T follicular helper cell (primary cell): ENCODE measurements at regions not wholly inside any gene's neighbourhood (a gene's known extent, or its start where the extent isn't known, plus 50 kb on each side); places are given as distances from the start of the nearest gene placed in this dataset.
"Not testable (repeated sequence)": the region's sequence is repeated elsewhere in the genome, so short reads cannot be mapped to it uniquely, and the experiment has no call there.

Experiments used
- DNase-seq: peaks from one replicate; pipeline ENCODE4 v3.0.0-alpha.2; 2020; ENCODE audit warnings: low read depth

DNA sequence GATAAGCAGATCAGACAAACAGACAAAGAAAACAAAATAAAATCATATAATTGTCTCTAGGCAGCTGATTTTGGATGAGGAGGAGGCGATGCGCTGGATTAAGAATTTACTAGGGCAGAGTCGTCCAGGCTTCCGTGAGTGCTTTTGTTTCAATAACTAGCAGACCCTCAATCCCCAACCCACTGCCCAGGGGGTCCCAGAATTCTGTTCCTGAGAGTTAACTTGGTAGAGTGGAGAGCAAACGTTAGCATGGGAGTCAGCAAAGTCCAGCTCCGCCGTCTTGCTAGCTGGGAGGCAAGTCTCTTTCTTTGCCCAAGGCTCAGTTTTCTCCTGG lies 95.5 kb upstream of the TBX5 start:
- DNase-seq, result no peak

DNA sequence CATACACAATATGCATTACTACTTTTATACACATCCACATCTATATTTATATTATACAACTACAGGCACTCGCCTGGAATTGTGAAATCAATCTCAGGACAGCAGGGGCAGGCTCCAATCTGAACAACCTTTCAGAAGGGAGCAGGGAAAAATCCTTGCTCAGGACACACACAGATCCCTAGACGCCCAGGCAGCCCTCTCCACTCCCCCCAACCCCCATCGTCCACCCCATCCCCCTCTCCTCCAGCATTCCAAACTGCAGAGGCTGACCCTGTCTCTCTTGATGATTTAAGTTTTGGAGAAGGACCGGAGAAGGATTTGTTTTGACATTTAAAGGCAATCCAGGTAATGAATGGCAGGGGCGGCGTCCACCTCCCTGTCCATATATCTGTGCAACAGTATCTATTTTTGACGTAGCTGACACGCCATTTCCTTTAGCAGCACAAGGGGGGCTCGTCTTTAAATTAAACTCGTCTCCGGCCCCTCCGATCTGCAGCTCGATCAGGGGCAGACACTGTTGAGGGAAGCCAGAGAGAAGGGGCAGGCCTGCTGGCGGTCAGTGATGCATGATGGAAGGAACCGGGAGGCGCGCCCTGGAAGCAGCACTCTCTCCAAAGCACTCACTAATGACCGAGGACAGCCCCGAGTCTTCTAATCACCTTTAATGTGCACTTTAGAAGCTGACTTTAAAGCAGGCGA lies 95.0 kb upstream of the TBX5 start:
- no peak for DNase-seq

DNA sequence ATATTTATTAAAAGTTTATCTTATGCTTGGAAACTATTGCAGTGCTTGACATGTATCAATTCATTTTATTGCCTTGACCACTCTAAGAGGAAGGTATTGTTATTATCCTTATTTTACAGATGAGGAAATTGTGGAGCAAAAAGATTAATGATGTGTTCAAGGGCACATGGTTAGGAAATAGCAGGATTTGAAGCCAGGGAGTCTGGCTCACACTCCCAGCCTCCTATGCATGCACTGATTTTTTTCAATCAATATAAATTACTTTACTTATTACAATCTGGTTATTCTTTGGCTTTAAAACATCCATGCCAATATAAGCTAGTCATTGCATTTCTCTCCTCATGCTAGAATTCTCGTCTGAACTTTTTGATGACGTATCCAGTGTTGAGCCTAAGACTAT lies 94.2 kb upstream of the TBX5 start:
- no peak for DNase-seq

DNA sequence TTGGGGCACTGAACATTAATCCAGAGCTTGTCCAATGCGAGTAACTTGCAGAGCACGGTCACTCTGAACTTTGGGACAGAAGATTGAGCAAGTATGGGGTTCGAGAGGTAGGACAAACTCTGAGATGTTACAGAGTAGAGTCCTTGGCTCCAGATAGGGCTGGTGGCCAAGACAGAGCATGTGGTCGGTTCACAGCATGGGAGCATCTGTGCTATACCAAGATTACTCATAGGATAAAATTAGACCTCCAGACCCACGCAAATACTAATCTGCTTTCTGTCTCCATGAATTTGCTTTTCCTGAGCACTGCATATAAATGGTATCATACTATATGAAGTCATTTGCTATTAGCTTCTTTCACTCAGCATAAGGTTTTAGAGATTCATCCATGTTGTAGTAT lies 93.4 kb upstream of the TBX5 start:
- DNase-seq, result no peak

DNA sequence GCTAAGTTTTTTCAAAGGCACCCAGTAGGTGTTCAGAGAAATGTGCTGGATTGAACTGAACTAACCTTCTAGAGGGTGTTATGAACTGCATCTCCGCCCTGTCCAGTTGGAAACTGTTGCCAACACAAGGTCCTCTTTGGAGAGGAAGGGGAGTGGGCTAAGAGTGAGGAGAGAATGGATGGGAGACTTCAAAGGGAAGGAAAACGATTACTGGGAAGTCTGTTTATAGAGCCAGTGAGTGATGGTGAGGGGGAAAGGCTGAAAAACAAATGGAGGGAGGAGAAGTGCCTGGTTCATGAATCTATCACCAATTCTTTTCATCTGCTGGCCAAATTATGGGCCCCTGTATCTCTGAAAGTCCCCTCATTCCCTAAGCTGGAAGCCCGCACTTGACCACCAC lies 86.0 kb upstream of the TBX5 start:
- DNase-seq, result no peak

DNA sequence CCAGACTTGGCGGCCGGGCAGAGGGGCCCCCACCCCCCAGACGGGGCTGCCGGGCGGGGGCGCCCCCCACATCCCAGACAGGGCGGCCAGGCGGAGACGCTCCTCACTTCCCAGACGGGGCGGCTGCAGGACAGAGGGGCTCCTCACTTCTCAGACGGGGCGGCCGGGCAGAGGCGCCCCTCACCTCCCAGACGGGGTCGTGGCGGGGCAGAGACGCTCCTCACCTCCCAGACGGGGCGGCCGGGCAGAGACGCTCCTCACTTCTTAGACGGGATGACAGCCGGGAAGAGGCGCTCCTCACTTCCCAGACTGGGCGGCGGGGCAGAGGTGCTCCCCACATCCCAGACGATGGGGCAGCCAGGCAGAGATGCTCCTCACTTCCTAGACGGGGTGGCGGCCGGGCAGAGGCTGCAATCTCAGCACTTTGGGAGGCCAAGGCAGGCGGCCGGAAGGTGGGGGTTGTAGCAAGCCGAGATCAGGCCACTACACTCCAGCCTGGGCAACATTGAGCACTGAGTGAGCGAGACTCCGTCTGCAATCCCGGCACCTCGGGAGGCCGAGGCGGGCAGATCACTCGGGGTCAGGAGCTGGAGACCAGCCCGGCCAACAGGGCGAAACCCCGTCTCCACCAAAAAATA lies 79.0 kb upstream of the TBX5 start:
- not testable (repeated sequence) for DNase-seq

DNA sequence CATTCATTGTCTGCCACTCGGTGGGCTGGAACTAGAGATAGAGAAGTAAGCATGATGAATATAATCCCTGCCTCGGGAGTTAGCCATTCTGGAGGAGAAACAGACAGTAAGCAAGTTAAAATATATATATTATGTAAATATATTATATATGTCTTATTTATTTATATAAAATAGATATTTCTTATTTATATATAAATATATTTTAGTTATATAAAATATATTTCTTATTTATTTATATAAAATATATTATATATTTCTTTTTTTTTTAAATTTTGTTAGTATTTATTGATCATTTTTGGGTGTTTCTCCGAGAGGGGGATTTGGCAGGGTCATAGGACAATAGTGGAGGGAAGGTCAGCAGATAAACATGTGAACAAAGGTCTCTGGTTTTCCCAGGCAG lies 78.1 kb upstream of the TBX5 start:
- DNase-seq, result no peak

DNA sequence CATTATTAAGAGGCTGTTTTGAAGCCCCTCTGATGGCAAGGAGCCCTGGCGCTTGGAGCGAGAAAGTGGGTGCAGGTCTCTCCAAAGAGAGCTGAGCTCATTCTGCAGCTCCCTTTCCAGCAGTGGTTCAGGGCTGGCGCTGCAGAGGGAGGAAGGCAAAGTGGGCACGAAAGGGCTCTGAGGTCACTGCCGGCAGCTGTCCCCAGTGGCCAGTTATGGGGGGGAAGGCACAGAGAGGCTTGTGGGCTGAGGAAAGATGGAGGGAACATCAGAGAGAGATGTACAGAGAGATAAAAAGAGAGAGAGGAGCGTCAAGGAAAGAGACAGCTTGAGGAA lies 75.2 kb upstream of the TBX5 start:
- DNase-seq, result no peak

DNA sequence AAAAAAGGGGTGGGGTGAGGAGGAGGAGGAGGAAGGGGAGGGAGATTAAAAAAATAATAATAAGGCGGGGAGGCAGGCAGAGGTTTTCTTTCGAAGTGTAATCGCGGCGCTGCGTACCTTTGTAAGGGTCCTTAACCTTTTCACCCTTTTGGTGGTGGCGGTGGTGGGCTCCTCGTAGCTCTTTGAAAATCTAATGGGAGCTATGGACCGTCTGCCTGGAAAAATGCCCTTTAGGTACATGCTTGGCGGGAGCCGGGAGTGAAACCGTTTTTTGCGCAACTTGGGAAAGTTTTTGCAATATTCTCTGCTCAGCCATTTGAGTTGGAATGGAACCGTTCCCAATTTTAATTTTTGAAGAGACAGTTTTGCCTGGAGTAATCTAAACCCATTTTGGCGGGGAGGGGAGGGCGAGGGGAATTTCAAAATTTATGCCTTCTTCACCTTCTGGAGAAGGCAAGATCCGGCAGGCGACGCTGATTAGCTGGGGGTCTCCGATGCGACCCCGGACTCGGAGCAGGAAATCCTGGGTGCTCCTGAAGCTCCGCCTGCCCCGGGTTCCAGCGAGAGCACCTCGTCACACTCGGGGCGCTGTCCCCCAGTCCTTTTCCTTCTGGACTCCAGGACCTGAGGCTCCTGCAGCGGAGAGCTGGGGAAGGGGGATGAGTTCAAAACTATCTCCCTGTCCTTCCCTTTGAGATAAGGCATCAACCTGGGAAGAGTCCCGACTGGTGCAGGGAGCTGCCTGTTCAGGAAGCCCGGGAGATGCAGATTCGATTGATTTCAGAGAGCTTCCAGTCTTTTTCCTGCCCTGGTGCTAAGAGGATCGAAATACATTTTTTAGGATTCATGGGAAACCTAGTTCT lies 74.6 kb upstream of the TBX5 start:
- DNase-seq, result no peak

DNA sequence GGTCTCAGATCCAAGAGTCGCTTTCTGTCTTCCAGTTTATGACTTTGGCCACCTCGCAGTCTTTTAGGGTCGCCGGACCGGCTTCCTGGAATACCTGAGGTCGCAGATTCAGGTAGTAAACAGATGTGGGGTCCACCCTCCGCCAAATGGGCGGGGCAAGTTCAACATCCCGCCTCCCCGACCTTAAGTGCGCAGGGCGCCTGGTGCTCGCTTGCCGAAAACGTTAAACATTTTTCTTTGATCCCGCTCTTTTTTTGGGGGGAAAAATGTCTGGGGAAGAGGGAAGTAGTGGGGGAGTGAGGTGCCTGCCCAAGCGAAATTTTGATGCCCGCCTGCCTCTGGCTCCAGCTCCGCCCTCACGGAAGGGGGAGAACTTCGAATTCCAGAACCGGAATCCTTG lies 73.9 kb upstream of the TBX5 start:
- DNase-seq, result no peak

DNA sequence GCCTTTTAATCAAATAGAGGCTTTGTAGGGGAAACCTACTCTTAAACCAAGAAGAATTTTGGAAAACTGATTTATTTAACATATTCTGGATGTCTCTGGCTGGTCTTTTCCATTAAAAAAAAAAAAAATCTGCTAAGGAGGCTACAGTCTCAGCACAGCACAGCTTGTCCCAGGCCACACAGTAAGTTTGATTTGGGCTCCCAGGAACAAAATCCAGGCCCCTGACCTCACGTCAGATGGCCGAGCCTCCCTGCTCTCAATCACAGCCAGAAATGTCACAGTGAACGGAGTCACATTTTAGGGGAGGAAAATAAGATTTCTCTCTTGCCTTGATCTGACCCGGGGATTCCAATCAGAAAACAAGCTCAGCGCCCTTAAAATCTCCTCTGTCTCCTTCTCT lies 72.9 kb upstream of the TBX5 start:
- no peak for DNase-seq

DNA sequence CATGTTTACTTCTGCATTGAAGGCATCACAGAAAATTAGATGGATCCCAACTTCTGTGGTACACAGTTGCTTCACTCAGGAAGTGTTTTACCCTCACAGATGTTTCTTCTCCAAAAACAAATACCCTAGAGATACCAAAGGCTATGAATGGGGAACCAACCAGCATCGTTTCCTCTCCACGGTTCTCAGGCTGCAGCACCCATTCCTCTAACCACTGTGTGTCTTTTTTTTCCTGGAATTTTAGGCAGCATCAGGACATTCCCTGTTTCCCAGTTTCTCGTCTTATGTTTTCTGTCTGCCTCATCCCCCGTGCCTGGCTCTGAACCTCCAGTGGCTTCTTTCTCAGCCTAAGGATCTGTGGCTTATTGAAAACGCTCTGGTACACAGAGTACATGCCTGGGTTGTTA lies 72.0 kb upstream of the TBX5 start:
- no peak for DNase-seq

DNA sequence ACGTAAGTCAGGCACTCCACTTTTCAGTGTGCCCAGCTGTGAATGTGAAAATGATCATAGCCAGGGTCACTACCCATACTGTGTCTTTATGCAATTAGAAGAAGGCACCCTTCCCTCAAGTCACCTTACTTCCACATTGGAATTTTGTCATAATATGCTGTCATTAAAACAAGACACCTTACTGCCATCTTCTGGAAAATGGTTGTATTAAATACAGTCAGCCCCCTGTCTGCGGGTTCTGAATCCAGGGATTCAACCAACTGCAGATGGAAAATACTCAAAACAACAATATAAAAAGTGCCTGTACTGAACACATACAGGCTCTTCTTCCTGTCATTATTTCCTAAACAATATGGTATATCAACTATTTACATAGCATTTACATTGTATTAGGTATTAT lies 70.2 kb upstream of the TBX5 start:
- DNase-seq, result no peak

DNA sequence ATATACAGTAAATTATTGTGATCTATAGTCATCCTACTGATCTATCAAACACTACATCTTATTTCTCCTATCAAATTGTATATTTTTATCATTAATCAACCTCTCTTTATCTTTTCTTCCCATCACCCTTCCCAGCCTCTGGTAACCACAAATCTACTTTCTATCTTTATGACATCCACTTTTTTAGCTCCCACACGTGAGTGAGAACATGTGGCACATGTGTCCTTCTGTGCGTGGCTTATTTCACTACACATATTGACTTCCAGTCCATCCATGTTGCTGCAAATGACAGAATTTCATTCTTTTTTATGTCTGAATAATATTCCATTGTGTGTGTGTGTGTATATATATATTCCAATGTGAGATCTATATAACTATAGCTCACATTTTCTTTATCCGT lies 67.8 kb upstream of the TBX5 start:
- DNase-seq, result no peak

DNA sequence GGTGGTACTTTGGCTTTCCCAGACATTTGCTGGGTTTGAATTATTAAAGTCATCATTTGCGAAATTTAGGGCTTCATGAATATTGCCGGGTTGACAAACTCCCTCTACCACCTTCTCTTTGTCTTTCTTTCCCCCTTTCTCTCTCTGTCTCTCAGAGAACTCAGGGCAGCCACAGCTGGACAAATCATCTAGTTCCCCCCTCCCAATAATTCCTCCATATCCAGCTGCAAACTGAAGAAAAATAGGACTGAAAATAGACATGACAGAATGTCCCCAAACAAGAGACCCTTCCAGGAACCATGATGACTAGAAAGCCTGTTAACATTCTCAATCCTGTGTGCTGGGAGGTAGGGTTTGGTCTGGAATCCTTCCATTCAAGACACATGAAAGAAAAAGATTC lies 67.1 kb upstream of the TBX5 start:
- no peak for DNase-seq

DNA sequence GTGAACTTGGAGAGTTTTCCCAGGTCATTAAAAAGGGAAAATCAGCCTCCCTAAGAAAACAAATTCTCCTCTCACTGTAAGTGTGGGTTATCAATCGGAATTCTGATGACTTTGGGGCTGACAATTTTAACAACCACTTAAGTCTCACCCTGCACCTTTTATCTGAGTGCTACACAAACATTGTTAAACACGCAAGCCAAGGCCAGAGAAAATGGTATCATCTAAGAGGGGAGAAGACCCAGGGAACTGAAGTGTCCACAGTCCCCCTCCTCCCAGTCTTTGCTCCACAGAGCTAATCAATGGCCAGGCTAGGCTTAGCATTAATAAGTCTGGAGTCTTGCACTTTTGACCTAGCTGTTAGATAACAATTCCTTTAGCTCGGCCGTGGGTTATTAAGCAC lies 51.7 kb upstream of the TBX5 start:
- DNase-seq, result no peak
